Upper lobe of right lung (tissue), 1 donor: ENCODE measurements at regions not wholly inside any gene's neighbourhood (a gene's known extent, or its start where the extent isn't known, plus 50 kb on each side); places are given as distances from the start of the nearest gene placed in this dataset.

Experiments used
- ATAC-seq: fragments of 200-7000 bp; cut with Tn5 transposase; one replicate; pipeline ENCODE4 v1.9.1; 2020; ENCODE audit warnings: mild to moderate bottlenecking, moderate library complexity
- DNase-seq: peaks from one replicate; pipeline ENCODE4 v3.0.0-alpha.2; 2020
- H3K27ac ChIP-seq: fragments of 200-600 bp; one replicate; pipeline ENCODE4 v1.8.0; 2022
- H3K27me3 ChIP-seq: fragments of 200-600 bp; one replicate; pipeline ENCODE4 v1.8.0; 2022; ENCODE audit warnings: mild to moderate bottlenecking
- H3K36me3 ChIP-seq: fragments of 200-600 bp; one replicate; pipeline ENCODE4 v1.8.0; 2022
- H3K4me1 ChIP-seq: fragments of 200-600 bp; one replicate; pipeline ENCODE4 v1.8.0; 2022
- H3K4me3 ChIP-seq: fragments of 200-600 bp; one replicate; pipeline ENCODE4 v1.8.0; 2022; ENCODE audit warnings: mild to moderate bottlenecking
- H3K9me3 ChIP-seq: fragments of 200-600 bp; one replicate; pipeline ENCODE4 v1.8.0; 2022
- intact Hi-C: fragments of 100-400 bp; cut with DNase I; formaldehyde crosslinking; loops from one replicate; pipeline ENCODE4 v1.11.0; 2022
- TF ChIP-seq, protein P1 (sequence below): fragments of 200-600 bp; IDR thresholded peaks from one replicate; pipeline ENCODE4 v1.8.0; 2022; ENCODE audit warnings: antibody characterized with exemption
- donor health status: DM: no; HTN: yes; CAD: no; lungs with severe emphysema.

GRCh38 chr6:43940393-43941087 lies 170.5 kb downstream of the VEGFA start:
- intact Hi-C loops: no loop called here
- TF ChIP-seq, protein P1, sequence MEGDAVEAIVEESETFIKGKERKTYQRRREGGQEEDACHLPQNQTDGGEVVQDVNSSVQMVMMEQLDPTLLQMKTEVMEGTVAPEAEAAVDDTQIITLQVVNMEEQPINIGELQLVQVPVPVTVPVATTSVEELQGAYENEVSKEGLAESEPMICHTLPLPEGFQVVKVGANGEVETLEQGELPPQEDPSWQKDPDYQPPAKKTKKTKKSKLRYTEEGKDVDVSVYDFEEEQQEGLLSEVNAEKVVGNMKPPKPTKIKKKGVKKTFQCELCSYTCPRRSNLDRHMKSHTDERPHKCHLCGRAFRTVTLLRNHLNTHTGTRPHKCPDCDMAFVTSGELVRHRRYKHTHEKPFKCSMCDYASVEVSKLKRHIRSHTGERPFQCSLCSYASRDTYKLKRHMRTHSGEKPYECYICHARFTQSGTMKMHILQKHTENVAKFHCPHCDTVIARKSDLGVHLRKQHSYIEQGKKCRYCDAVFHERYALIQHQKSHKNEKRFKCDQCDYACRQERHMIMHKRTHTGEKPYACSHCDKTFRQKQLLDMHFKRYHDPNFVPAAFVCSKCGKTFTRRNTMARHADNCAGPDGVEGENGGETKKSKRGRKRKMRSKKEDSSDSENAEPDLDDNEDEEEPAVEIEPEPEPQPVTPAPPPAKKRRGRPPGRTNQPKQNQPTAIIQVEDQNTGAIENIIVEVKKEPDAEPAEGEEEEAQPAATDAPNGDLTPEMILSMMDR: no peak
- Histone ChIP-seq H3K9me3 (no peaks in the 10 kb centered on the region), H3K4me3 (no peak overlapping the region), H3K27me3 (no peaks in the 10 kb centered on the region), H3K4me1 (no peaks in the 10 kb centered on the region), H3K36me3 (no peaks in the 10 kb centered on the region), H3K27ac (no peak overlapping the region)
- DNase-seq: no peak
- ATAC-seq: no peak

DNA sequence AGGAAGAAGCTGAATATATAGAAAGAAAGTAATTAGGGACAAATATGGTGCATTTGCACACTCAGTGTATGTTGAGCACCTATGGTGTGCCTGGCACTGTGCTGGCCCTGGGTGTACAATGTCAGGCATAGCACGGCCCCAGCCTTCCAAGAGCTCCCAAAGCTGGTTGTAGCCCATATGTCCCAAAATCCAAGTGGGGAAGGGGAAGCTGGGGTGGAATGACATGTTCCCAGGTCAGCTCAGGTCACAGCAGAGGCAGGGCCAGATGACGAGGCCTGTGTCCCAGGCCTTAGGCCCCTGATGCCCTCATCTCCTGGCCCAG lies 170.0 kb downstream of the VEGFA start:
- Histone ChIP-seq H3K4me3 (no peak overlapping the region), H3K27me3 (no peaks in the 10 kb centered on the region), H3K27ac (no peak overlapping the region), H3K36me3 (no peaks in the 10 kb centered on the region), H3K9me3 (no peaks in the 10 kb centered on the region), H3K4me1 (no peaks in the 10 kb centered on the region)
- intact Hi-C loops: no loop called here
- ATAC-seq (no peak), DNase-seq (no peak)
- TF ChIP-seq, protein P1: no peak

- H3K4me3 ChIP-seq: no peak overlapping the region
- H3K4me1 ChIP-seq: no peaks in the 10 kb centered on the region
- H3K9me3 ChIP-seq: no peaks in the 10 kb centered on the region
- H3K36me3 ChIP-seq: no peaks in the 10 kb centered on the region
- intact Hi-C loops: no loop called here
- no peak for DNase-seq
- H3K27ac ChIP-seq: no peak overlapping the region
- TF ChIP-seq, protein P1: no peak
- H3K27me3 ChIP-seq: no peaks in the 10 kb centered on the region
- no peak for ATAC-seq
Observed at GRCh38 chr6:43939281-43940070, 169.5 kb downstream of the VEGFA start.

- no peaks in the 10 kb centered on the region for H3K36me3 ChIP-seq
- no peaks in the 10 kb centered on the region for H3K4me1 ChIP-seq
- H3K27me3 ChIP-seq: no peaks in the 10 kb centered on the region
- no peaks in the 10 kb centered on the region for H3K9me3 ChIP-seq
- intact Hi-C loops: no loop called here
- no peak overlapping the region for H3K27ac ChIP-seq
- no peak for ATAC-seq
- H3K4me3 ChIP-seq: no peak overlapping the region
- TF ChIP-seq, protein P1: no peak
- DNase-seq: no peak
Observed at GRCh38 chr6:43938178-43939105, 168.4 kb downstream of the VEGFA start.

- peak; percentile 80 for ATAC-seq
Observed at GRCh38 chr6:43937236-43938177, 167.5 kb downstream of the VEGFA start.

More at GRCh38 chr6:43937236-43938177, 167.5 kb downstream of the VEGFA start:
- TF ChIP-seq, protein P1: no peak
- no peak for DNase-seq
- Histone ChIP-seq H3K27me3 (no peaks in the 10 kb centered on the region), H3K9me3 (no peaks in the 10 kb centered on the region), H3K4me3 (no peak overlapping the region), H3K4me1 (no peaks in the 10 kb centered on the region), H3K27ac (no peak overlapping the region), H3K36me3 (no peaks in the 10 kb centered on the region)
- intact Hi-C loops: no loop called here
